ENCODE measurements at regions not wholly inside any gene's neighbourhood (a gene's known extent, or its start where the extent isn't known, plus 50 kb on each side); places are given as distances from the start of the nearest gene placed in this dataset.

DNA sequence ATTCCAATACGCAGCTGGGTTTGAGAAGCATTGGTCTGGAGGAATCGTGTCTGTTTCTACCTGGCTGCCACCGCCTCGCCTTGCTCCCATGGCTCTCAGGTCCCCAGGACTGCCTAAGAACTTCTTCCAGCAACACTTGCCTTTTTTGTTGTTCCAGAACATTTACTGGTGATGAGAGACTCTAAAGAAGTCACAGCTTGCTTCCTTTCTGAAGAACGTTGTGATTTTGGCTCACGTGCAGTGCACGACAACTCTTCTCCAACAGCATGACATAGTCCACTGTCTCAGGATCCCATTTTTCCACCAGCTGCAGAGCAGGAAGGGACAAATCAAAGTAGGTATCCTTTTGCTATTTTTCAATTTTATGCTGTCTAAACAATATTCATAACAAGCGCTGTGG, 940.9 kb downstream of the SLC4A3 start:
- no peaks in the 10 kb centered on the region for H3K9me3 ChIP-seq (ENCODE audit: control insufficient read depth in 1 of 2, insufficient read depth in 1 of 2, low read length in 2 of 2)
- CTCF ChIA-PET = no interaction called here
- DNase-seq = no peak
- intact Hi-C loops (cut with DNase I, micrococcal nuclease) = no loop called here
- no peak for ATAC-seq (ENCODE audit: poor library complexity)
- no peaks in the 10 kb centered on the region for H3K27me3 ChIP-seq (ENCODE audit: control insufficient read depth in 1 of 2, insufficient read depth in 2 of 2, low read length in 2 of 2)
- H3K4me1 ChIP-seq (ENCODE audit: insufficient read depth, low read length) = no peaks in the 10 kb centered on the region
- no peak overlapping the region for H3K4me3 Mint-ChIP-seq
- H3K27ac Mint-ChIP-seq = no peak overlapping the region
- no peak overlapping the region for H3K4me3 ChIP-seq (ENCODE audit: low read length)
- H3K27me3 Mint-ChIP-seq = no peaks in the 10 kb centered on the region
- no peaks in the 10 kb centered on the region for H3K4me1 Mint-ChIP-seq (ENCODE audit: low read depth)
- no peak overlapping the region for H3K27ac ChIP-seq (ENCODE audit: low read depth in 1 of 2, low read length in 2 of 2)
- H3K9me3 Mint-ChIP-seq = no peaks in the 10 kb centered on the region
- POLR2A ChIA-PET = no interaction called here
- H3K36me3 Mint-ChIP-seq (ENCODE audit: low read depth) = no peaks in the 10 kb centered on the region
- TF ChIP-seq, protein P1, sequence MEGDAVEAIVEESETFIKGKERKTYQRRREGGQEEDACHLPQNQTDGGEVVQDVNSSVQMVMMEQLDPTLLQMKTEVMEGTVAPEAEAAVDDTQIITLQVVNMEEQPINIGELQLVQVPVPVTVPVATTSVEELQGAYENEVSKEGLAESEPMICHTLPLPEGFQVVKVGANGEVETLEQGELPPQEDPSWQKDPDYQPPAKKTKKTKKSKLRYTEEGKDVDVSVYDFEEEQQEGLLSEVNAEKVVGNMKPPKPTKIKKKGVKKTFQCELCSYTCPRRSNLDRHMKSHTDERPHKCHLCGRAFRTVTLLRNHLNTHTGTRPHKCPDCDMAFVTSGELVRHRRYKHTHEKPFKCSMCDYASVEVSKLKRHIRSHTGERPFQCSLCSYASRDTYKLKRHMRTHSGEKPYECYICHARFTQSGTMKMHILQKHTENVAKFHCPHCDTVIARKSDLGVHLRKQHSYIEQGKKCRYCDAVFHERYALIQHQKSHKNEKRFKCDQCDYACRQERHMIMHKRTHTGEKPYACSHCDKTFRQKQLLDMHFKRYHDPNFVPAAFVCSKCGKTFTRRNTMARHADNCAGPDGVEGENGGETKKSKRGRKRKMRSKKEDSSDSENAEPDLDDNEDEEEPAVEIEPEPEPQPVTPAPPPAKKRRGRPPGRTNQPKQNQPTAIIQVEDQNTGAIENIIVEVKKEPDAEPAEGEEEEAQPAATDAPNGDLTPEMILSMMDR (IDR thresholded peaks at IDR 0.05) = no peak
- H3K36me3 ChIP-seq (ENCODE audit: insufficient read depth, low read length) = no peaks in the 10 kb centered on the region

DNA sequence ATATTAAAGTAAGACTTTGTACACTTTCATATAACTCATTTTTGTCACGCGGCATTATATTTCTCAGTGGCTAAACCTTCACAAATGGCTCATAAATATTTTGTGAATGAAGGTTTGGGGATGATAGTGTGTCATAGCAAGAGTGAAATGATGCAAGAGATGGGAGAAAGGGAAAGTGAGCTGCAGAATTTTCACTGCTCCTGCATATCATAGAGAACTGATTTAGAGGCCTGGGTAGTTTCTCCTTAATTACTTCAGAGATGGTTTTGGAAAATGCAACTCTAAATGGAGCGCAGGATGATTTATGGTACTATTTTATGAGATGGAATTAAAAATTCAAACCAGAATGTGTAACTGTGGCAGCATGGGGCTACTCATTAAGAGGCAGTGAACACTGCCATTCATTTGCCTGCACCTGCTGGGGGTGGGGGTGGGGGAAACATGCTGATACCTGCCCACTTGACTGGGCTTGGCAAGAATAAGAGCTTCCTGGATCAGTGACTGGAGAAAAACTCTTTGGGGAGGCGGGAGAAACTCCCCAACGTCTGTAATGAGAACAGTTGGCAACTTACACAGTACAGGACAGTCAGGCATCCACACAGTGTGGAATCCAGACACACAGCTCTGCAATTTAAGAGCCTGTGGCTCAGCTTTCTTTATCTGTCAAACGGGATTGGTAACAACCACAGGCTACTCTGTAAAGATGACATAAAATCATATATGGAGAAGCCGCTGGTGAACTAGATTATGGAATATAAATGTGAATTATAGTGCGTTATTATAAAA, 941.9 kb downstream of the SLC4A3 start:
- intact Hi-C loops (cut with DNase I, micrococcal nuclease) = no loop called here
- no peak for DNase-seq
- TF ChIP-seq, protein P1 (IDR thresholded peaks at IDR 0.05) = no peak

DNA sequence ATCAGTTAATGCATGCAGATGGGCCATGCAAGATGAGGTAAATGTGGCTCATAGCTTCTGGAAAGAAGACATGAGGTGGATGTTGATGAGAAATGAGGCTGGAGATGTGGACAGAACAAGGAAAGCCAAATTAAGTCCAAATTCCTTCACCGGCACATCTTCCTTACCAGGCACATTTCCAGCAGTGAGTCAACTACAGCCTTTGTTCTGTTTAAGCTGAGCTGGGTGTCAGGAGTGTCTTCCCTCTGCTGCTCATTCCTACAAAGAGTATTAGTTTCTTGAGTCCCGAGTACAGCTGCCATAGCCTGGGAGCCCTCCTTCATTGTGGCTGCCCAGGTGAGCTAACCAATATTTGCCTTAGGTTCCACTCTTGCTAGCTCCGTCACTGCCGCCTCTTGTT, 945.0 kb downstream of the SLC4A3 start:
- POLR2A ChIA-PET = no interaction called here
- CTCF ChIA-PET = no interaction called here
- ATAC-seq (ENCODE audit: poor library complexity) (no peak), DNase-seq (no peak)
- H3K4me3 ChIP-seq (ENCODE audit: low read length) = no peak overlapping the region
- H3K4me3 Mint-ChIP-seq = no peak overlapping the region
- TF ChIP-seq, protein P1 (IDR thresholded peaks at IDR 0.05) = no peak
- no peaks in the 10 kb centered on the region for H3K4me1 Mint-ChIP-seq (ENCODE audit: low read depth)
- intact Hi-C loops (cut with DNase I, micrococcal nuclease) = no loop called here
- no peaks in the 10 kb centered on the region for H3K9me3 ChIP-seq (ENCODE audit: control insufficient read depth in 1 of 2, insufficient read depth in 1 of 2, low read length in 2 of 2)
- no peaks in the 10 kb centered on the region for H3K27me3 Mint-ChIP-seq
- no peak overlapping the region for H3K27ac Mint-ChIP-seq
- no peaks in the 10 kb centered on the region for H3K36me3 Mint-ChIP-seq (ENCODE audit: low read depth)
- H3K36me3 ChIP-seq (ENCODE audit: insufficient read depth, low read length) = no peaks in the 10 kb centered on the region
- no peaks in the 10 kb centered on the region for H3K9me3 Mint-ChIP-seq
- no peak overlapping the region for H3K27ac ChIP-seq (ENCODE audit: low read depth in 1 of 2, low read length in 2 of 2)
- no peaks in the 10 kb centered on the region for H3K4me1 ChIP-seq (ENCODE audit: insufficient read depth, low read length)
- no peaks in the 10 kb centered on the region for H3K27me3 ChIP-seq (ENCODE audit: control insufficient read depth in 1 of 2, insufficient read depth in 2 of 2, low read length in 2 of 2)

More for the DNA sequence above, 941.9 kb downstream of the SLC4A3 start:
- Mint-ChIP-seq H3K9me3 (no peaks in the 10 kb centered on the region), H3K4me1 (ENCODE audit: low read depth) (no peaks in the 10 kb centered on the region), H3K27me3 (no peaks in the 10 kb centered on the region), H3K36me3 (ENCODE audit: low read depth) (no peaks in the 10 kb centered on the region), H3K27ac (no peak overlapping the region), H3K4me3 (no peak overlapping the region)
- H3K27ac ChIP-seq (ENCODE audit: low read depth in 1 of 2, low read length in 2 of 2) = no peak overlapping the region
- H3K36me3 ChIP-seq (ENCODE audit: insufficient read depth, low read length) = no peaks in the 10 kb centered on the region
- no peaks in the 10 kb centered on the region for H3K4me1 ChIP-seq (ENCODE audit: insufficient read depth, low read length)
- ChIA-PET POLR2A (no interaction called here), CTCF (no interaction called here)
- no peaks in the 10 kb centered on the region for H3K9me3 ChIP-seq (ENCODE audit: control insufficient read depth in 1 of 2, insufficient read depth in 1 of 2, low read length in 2 of 2)
- H3K27me3 ChIP-seq (ENCODE audit: control insufficient read depth in 1 of 2, insufficient read depth in 2 of 2, low read length in 2 of 2) = no peaks in the 10 kb centered on the region
- no peak overlapping the region for H3K4me3 ChIP-seq (ENCODE audit: low read length)
- ATAC-seq (ENCODE audit: poor library complexity) = no peak
